ENCODE measurements at regions not wholly inside any gene's neighbourhood (a gene's known extent, or its start where the extent isn't known, plus 50 kb on each side); places are given as distances from the start of the nearest gene placed in this dataset.

GRCh38 chr2:145112467-145112866 lies 592.5 kb upstream of the ZEB2 start:
- no peak for TF ChIP-seq CTCF (IDR thresholded peaks at IDR 0.05)
- no peak for TF ChIP-seq POLR2A (IDR thresholded peaks at IDR 0.05)
- no peak for TF ChIP-seq POLR2AphosphoS5 (IDR thresholded peaks at IDR 0.05)
